CD14-positive monocyte (primary cell): ENCODE measurements at regions not wholly inside any gene's neighbourhood (a gene's known extent, or its start where the extent isn't known, plus 50 kb on each side); places are given as distances from the start of the nearest gene placed in this dataset.

Experiments used
- DNase-seq, 3 donors: peaks; one replicate each; pipeline ENCODE4 v3.0.0-alpha.2; 2011 to 2022
- H2AFZ ChIP-seq: 2 replicates; pipeline ENCODE4 v1.6.0; 2012; ENCODE audit warnings: mild to moderate bottlenecking, low read depth, low read length, inconsistent platforms; ENCODE audit not compliant: insufficient read depth, poor library complexity, severe bottlenecking
- H3K27ac ChIP-seq, 2 donors: 1 replicate in 1 of 2; 2 replicates in 1 of 2; pipeline ENCODE4 v1.5.1; 2012 to 2013; ENCODE audit warnings: low read length in 2 of 2, control low read depth in 1 of 2, inconsistent platforms in 1 of 2, low read depth in 1 of 2, mild to moderate bottlenecking in 1 of 2
- H3K27me3 ChIP-seq, 2 donors: one replicate each; pipeline versions ENCODE4 v1.6.0 to v1.6.1; 2011 to 2013; ENCODE audit warnings: low read length in 2 of 2; ENCODE audit not compliant: control insufficient read depth in 2 of 2, insufficient read depth in 2 of 2
- H3K36me3 ChIP-seq, 2 donors: replicated peaks in 1 of 2; 1 replicate in 1 of 2; 2 replicates in 1 of 2; pipeline versions ENCODE4 v1.5.1 to v1.6.1; 2012 to 2013; ENCODE audit warnings: low read length in 2 of 2, control low read depth in 1 of 2, inconsistent platforms in 1 of 2, mild to moderate bottlenecking in 1 of 2; ENCODE audit not compliant: insufficient read depth in 2 of 2, control insufficient read depth in 1 of 2
- H3K4me1 ChIP-seq, 2 donors: 1 replicate in 1 of 2; 2 replicates in 1 of 2; pipeline versions ENCODE4 v1.5.1 to v1.6.1; 2012 to 2013; ENCODE audit warnings: low read length in 2 of 2, control low read depth in 1 of 2, inconsistent platforms in 1 of 2, mild to moderate bottlenecking in 1 of 2, moderate library complexity in 1 of 2; ENCODE audit not compliant: insufficient read depth in 2 of 2, control insufficient read depth in 1 of 2
- H3K4me2 ChIP-seq: replicated peaks from 2 replicates; pipeline ENCODE3; 2012; ENCODE audit warnings: low read length, moderate library complexity, mild to moderate bottlenecking; ENCODE audit not compliant: poor library complexity, severe bottlenecking; ENCODE audit errors: extremely low read depth
- H3K4me3 ChIP-seq, 3 experiments: fragments of 200-600 bp in 1 of 3; sonication (generic) in 1 of 3; replicated peaks in 1 of 3; 1 replicate in 2 of 3; 2 replicates in 1 of 3; pipeline ENCODE4 v1.5.1; 2011 to 2013; ENCODE audit warnings: low read length in 3 of 3, mild to moderate bottlenecking in 3 of 3, control low read depth in 2 of 3, low read depth in 2 of 3, inconsistent platforms in 1 of 3, moderate library complexity in 1 of 3
- H3K79me2 ChIP-seq: 2 replicates; pipeline ENCODE4 v1.6.0; 2012; ENCODE audit warnings: mild to moderate bottlenecking, control low read depth, inconsistent platforms, low read length, moderate library complexity; ENCODE audit not compliant: insufficient read depth
- H3K9ac ChIP-seq: 2 replicates; pipeline ENCODE4 v1.6.0; 2017; ENCODE audit warnings: low read length, mild to moderate bottlenecking; ENCODE audit not compliant: insufficient read depth, poor library complexity, severe bottlenecking
- H3K9me3 ChIP-seq, 2 donors: replicated peaks in 1 of 2; 1 replicate in 1 of 2; 2 replicates in 1 of 2; pipeline versions ENCODE4 v1.5.1 to v1.6.1; 2012 to 2013; ENCODE audit warnings: low read length in 2 of 2, control low read depth in 1 of 2; ENCODE audit not compliant: control insufficient read depth in 1 of 2, insufficient read depth in 1 of 2
- H4K20me1 ChIP-seq: 2 replicates; pipeline ENCODE4 v1.6.0; 2012; ENCODE audit warnings: mild to moderate bottlenecking, low read length, control low read depth, moderate library complexity; ENCODE audit not compliant: insufficient read depth
- H3K27ac Mint-ChIP-seq, 7 donors: one replicate each; pipeline ENCODE4 v1.8.0; 2020; ENCODE audit warnings: mild to moderate bottlenecking in 7 of 7, mixed read lengths in 7 of 7, moderate library complexity in 6 of 7, inconsistent platforms in 2 of 7
- H3K27me3 Mint-ChIP-seq, 3 donors: one replicate each; pipeline ENCODE4 v1.8.0; 2021 to 2022; ENCODE audit warnings: low read depth in 3 of 3, mild to moderate bottlenecking in 3 of 3, mixed read lengths in 3 of 3, moderate library complexity in 3 of 3, inconsistent platforms in 1 of 3
- H3K36me3 Mint-ChIP-seq, 2 donors: one replicate each; pipeline ENCODE4 v1.8.0; 2020; ENCODE audit warnings: mixed read lengths in 2 of 2, inconsistent platforms in 1 of 2, mild to moderate bottlenecking in 1 of 2
- H3K4me1 Mint-ChIP-seq: one replicate; pipeline ENCODE4 v1.8.0; 2020; ENCODE audit warnings: mild to moderate bottlenecking, mixed read lengths
- H3K4me3 Mint-ChIP-seq, 2 donors: one replicate each; pipeline ENCODE4 v1.8.0; 2020; ENCODE audit warnings: mild to moderate bottlenecking in 2 of 2, mixed read lengths in 2 of 2, moderate library complexity in 1 of 2
- H3K9me3 Mint-ChIP-seq, 7 donors: one replicate each; pipeline ENCODE4 v1.8.0; 2020 to 2022; ENCODE audit warnings: mixed read lengths in 7 of 7, mild to moderate bottlenecking in 6 of 7, moderate library complexity in 6 of 7, inconsistent platforms in 2 of 7
- WGBS: methylation state at CpG from one replicate; pipeline ENCODE4 v1.1.5; 2013; ENCODE audit warnings: missing lambda C conversion rate; ENCODE audit not compliant: insufficient coverage; 5-methylcytosine and 5-hydroxymethylcytosine counted together
- intact Hi-C, 2 donors: fragments of 100-400 bp; cut with micrococcal nuclease; formaldehyde crosslinking; loops; one replicate each; pipeline versions ENCODE4 v1.15.0 to v1.15.1; 2023
- TF ChIP-seq, protein P1 (sequence below): fragments of 200-600 bp; IDR thresholded peaks from one replicate; pipeline ENCODE4 v1.8.0; 2022; ENCODE audit warnings: antibody characterized with exemption, mild to moderate bottlenecking

DNA sequence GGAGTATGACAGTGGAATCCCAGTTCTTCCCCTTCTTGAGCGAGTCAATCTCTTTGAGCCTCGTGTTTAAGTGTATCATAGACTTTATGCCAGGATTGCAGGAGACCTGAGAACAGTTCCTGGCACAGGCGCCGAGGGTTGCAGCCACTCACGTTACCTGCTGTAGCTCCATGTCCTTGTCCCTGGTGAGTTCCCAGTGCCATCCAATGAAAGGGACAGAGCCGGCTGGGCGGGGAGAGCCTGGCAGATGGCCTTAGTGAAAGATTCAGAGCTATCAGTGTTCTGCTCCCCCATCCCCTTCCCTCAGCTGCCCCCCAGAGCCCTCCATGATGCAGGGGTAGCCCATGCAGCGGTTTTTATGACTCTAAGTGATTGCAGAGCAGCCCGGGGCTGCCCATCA, 554.0 kb downstream of the BNC2 start:
- intact Hi-C loops, result no loop called here
- Histone ChIP-seq H3K36me3 (no peaks in the 10 kb centered on the region), H4K20me1 (no peaks in the 10 kb centered on the region), H3K4me3 (no peak overlapping the region), H2AFZ (no peak overlapping the region), H3K27ac (no peak overlapping the region), H3K9me3 (no peaks in the 10 kb centered on the region), H3K9ac (no peak overlapping the region), H3K27me3 (no peaks in the 10 kb centered on the region), H3K4me1 (peaks cover under 1 to 3% of the 10 kb centered on the region in 2 donors), H3K79me2 (no peaks in the 10 kb centered on the region), H3K4me2 (no peak overlapping the region)
- Mint-ChIP-seq H3K27me3 (peaks cover 2 to 8% (median 3%) of the 10 kb centered on the region in 3 donors), H3K36me3 (no peaks in the 10 kb centered on the region), H3K27ac (no peak overlapping the region), H3K9me3 (peaks cover 0 to 4% (median 1%) of the 10 kb centered on the region in 7 donors), H3K4me3 (no peak overlapping the region), H3K4me1 (peaks cover 3% of the 10 kb centered on the region)
- no peak for DNase-seq
- WGBS, result 90% methylated on average over 8 of the region's 9 CpGs
- TF ChIP-seq, protein P1, sequence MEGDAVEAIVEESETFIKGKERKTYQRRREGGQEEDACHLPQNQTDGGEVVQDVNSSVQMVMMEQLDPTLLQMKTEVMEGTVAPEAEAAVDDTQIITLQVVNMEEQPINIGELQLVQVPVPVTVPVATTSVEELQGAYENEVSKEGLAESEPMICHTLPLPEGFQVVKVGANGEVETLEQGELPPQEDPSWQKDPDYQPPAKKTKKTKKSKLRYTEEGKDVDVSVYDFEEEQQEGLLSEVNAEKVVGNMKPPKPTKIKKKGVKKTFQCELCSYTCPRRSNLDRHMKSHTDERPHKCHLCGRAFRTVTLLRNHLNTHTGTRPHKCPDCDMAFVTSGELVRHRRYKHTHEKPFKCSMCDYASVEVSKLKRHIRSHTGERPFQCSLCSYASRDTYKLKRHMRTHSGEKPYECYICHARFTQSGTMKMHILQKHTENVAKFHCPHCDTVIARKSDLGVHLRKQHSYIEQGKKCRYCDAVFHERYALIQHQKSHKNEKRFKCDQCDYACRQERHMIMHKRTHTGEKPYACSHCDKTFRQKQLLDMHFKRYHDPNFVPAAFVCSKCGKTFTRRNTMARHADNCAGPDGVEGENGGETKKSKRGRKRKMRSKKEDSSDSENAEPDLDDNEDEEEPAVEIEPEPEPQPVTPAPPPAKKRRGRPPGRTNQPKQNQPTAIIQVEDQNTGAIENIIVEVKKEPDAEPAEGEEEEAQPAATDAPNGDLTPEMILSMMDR, result no peak

DNA sequence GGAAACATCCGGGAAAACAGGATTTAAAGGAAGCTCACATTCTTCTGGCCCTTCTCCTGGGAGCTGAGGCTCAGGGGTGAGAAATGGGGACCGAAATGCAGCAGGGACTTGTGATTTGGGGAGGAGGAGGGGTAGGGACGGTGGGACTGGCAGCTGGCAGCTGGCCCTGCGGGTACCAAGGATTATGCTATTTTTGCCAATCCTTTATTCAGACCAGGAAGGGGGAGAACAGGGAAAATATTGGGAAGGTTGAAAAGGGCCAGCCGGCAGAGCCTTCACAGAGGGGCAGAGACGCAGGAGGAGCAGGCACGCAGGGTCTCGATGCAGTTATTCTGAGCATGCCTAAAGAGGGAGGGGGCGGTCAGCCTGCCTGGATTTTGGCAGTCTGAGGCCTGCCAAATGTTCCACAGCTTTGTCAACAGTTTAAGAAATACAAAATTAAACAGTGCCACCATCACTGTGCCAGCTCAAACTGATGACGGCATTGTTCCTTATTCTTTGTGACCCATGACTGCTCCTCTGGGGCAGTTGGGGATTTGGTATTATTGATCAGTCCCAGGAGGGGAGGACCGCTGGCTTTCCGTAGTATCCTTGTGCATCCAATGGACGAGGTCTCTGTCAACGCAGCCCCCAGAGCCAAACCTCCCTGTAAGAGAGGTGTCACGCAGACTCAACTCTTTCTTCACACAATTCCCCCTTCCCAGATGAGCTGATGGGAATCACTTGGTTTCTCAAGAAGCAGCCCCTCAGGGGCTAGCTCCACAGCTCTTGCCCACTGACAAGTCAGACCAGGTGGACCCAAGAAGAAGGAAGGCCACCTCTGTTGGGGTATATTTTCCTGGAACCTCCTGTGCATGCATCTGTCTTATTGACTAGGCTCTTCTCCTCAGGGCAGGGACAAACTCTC, 553.3 kb downstream of the BNC2 start:
- 75% methylated on average over 4 of the region's 15 CpGs for WGBS

More for the DNA sequence above, 553.3 kb downstream of the BNC2 start:
- Histone ChIP-seq H3K36me3 (no peaks in the 10 kb centered on the region), H3K27me3 (no peaks in the 10 kb centered on the region), H4K20me1 (no peaks in the 10 kb centered on the region), H2AFZ (no peak overlapping the region), H3K9ac (no peak overlapping the region), H3K27ac (no peak overlapping the region), H3K79me2 (no peaks in the 10 kb centered on the region), H3K4me1 (peaks cover 6 to 10% of the 10 kb centered on the region in 2 donors), H3K9me3 (no peaks in the 10 kb centered on the region), H3K4me3 (no peak overlapping the region), H3K4me2 (no peak overlapping the region)
- Mint-ChIP-seq H3K4me1 (peaks cover 9% of the 10 kb centered on the region), H3K9me3 (peaks cover 0 to 7% (median 1%) of the 10 kb centered on the region in 7 donors), H3K36me3 (no peaks in the 10 kb centered on the region), H3K4me3 (no peak overlapping the region), H3K27ac (no peak overlapping the region), H3K27me3 (peaks cover 2 to 8% (median 3%) of the 10 kb centered on the region in 3 donors)
- intact Hi-C loops, result no loop called here
- TF ChIP-seq, protein P1, result no peak
- no peak for DNase-seq
